D721Med (cell line): ENCODE measurements at regions not wholly inside any gene's neighbourhood (a gene's known extent, or its start where the extent isn't known, plus 50 kb on each side); places are given as distances from the start of the nearest gene placed in this dataset.

Experiments used
- DNase-seq: peaks from one replicate; pipeline ENCODE4 v3.0.0; 2011; ENCODE audit warnings: low spot score; ENCODE audit not compliant: insufficient read length
- FAIRE-seq: peaks from 2 replicates; lab custom pipeline; 2011; peaks lifted over from hg19 to GRCh38; lab: Jason Lieb, UNC
- CTCF ChIP-seq: IDR thresholded peaks from 2 replicates; pipeline ENCODE4 v1.5.1; 2012; ENCODE audit warnings: mild to moderate bottlenecking, control low read depth; ENCODE audit not compliant: insufficient read depth; ENCODE audit errors: missing control alignments

GRCh38 chr7:12477620-12478019 is 74.0 kb upstream of the VWDE start:
- no peak for TF ChIP-seq CTCF
- DNase-seq, result no peak
- no peak for FAIRE-seq

- no peak for FAIRE-seq
- no peak for DNase-seq
- no peak for TF ChIP-seq CTCF
Measured at GRCh38 chr7:12481722-12482121, 78.1 kb upstream of the VWDE start.

GRCh38 chr7:12485845-12486244 is 82.2 kb upstream of the VWDE start:
- DNase-seq (no peak), FAIRE-seq (no peak)
- no peak for TF ChIP-seq CTCF

GRCh38 chr7:12488341-12488740 is 82.2 kb upstream of the SCIN start:
- no peak for TF ChIP-seq CTCF
- FAIRE-seq (no peak), DNase-seq (no peak)

- DNase-seq, result no peak
- peak; percentile 57 for TF ChIP-seq CTCF
- peak; percentile 84 for FAIRE-seq
Measured at GRCh38 chr7:12490107-12490688, 80.3 kb upstream of the SCIN start.

GRCh38 chr7:12490940-12491339 is 79.6 kb upstream of the SCIN start:
- FAIRE-seq, result no peak
- no peak for TF ChIP-seq CTCF

GRCh38 chr7:12491526-12491925 is 79.0 kb upstream of the SCIN start:
- FAIRE-seq (no peak), DNase-seq (no peak)
- no peak for TF ChIP-seq CTCF

More at GRCh38 chr7:12490940-12491339, 79.6 kb upstream of the SCIN start:
- DNase-seq, result no peak
